ENCODE measurements at regions not wholly inside any gene's neighbourhood (a gene's known extent, or its start where the extent isn't known, plus 50 kb on each side); places are given as distances from the start of the nearest gene placed in this dataset.

DNA sequence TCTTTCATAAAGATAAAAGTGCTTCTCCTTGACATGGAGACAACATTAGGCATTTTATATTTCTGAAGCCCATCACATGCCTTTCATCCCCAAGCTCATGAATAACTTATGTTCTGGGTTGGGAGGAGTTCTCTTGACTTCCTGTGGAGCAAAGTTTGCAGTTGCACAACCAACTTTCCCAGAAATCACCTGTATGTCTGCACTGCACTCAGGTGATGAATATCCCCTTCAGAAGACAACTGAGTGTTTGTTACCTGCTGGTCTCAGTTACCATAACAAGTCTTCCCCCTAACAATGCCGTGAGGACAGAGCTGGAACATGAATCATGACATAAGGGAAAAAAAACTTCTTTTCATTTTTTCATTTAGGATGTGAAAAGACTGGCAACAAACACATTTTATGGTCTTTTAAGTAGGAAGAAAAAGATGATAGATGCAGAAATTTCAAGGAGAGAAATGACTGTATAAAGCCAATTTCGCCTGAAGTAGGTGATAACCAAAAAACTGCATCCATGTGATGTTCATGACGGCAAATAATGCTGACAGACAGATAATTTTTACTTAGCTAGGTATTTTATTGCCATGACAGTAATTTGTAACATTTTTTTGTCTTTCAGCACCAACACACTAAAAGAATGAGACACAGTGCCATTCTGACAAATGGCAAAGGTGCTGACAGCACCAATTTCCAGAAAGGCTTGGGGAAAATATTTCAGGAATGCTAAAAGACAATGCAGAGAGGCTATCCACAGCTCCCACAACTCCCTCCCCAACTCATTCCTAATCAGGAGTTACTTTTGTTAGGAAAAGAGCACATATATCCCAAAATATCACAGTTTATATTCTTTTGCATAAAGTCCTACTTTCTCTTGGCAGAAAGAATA lies 656.3 kb downstream of the PRELID2 start:
- no peak overlapping the region for H3K4me3 ChIP-seq (ENCODE audit: low read depth in 1 of 2, low read length in 2 of 2)
- H3K4me1 ChIP-seq (ENCODE audit: insufficient read depth, low read length): no peaks in the 10 kb centered on the region
- no peaks in the 10 kb centered on the region for H3K36me3 ChIP-seq (ENCODE audit: insufficient read depth, low read length)
- no peak overlapping the region for H3K9ac ChIP-seq (ENCODE audit: low read length)
- H3K27ac ChIP-seq (ENCODE audit: low read depth, low read length): no peak overlapping the region
- no peaks in the 10 kb centered on the region for H3K9me3 ChIP-seq (ENCODE audit: low read length)
- H3K27me3 ChIP-seq (ENCODE audit: control insufficient read depth in 1 of 2, insufficient read depth in 2 of 2, low read length in 2 of 2): no peaks in the 10 kb centered on the region

DNA sequence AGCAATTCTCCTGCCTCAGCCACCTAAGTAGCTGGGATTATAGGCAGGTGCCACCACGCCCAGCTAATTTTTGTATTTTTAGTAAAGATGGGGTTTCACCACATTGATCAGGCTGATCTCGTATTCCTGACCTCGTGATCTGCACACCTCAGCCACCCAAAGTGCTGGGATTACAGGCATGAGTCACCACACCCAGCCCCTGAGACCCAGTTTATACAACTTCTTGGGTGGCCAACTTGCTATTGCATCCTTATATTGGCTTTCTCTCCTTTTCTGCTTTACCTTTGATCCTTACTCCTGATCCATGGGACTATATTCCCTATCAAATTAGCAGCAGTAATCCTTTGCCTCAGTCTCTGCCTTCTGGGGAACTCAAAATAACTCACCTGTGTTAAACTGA lies 659.1 kb downstream of the PRELID2 start:
- Histone ChIP-seq H3K27ac (ENCODE audit: low read depth, low read length) (no peak overlapping the region), H3K9me3 (ENCODE audit: low read length) (no peaks in the 10 kb centered on the region), H3K36me3 (ENCODE audit: insufficient read depth, low read length) (no peaks in the 10 kb centered on the region), H3K27me3 (ENCODE audit: control insufficient read depth in 1 of 2, insufficient read depth in 2 of 2, low read length in 2 of 2) (no peaks in the 10 kb centered on the region), H3K9ac (ENCODE audit: low read length) (no peak overlapping the region), H3K4me3 (ENCODE audit: low read depth in 1 of 2, low read length in 2 of 2) (no peak overlapping the region), H3K4me1 (ENCODE audit: insufficient read depth, low read length) (no peaks in the 10 kb centered on the region)

DNA sequence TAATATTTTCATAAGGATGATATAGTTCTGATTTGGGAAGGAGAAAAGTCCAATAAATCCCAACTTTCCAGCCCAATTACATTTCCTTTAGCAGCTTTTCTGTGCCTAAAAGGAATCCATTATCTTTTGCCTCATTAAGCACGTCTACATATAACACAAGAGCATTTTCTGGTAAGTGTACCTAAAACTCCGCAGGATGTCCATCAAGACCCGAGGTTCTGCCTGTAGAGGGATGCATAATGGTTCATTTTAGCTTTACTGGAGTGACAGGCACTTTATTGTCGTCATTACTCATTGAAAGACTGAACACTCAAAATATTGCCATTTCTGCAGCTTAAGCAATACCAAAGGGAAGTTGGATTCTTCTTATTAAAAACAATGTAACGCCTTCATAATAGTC lies 669.0 kb downstream of the PRELID2 start:
- Histone ChIP-seq H3K4me1 (ENCODE audit: insufficient read depth, low read length) (no peaks in the 10 kb centered on the region), H3K9me3 (ENCODE audit: low read length) (no peaks in the 10 kb centered on the region), H3K9ac (ENCODE audit: low read length) (no peak overlapping the region), H3K4me3 (ENCODE audit: low read depth in 1 of 2, low read length in 2 of 2) (no peak overlapping the region), H3K27ac (ENCODE audit: low read depth, low read length) (no peak overlapping the region), H3K27me3 (ENCODE audit: control insufficient read depth in 1 of 2, insufficient read depth in 2 of 2, low read length in 2 of 2) (no peaks in the 10 kb centered on the region), H3K36me3 (ENCODE audit: insufficient read depth, low read length) (no peaks in the 10 kb centered on the region)

- Histone ChIP-seq H3K27me3 (ENCODE audit: control insufficient read depth in 1 of 2, insufficient read depth in 2 of 2, low read length in 2 of 2) (no peaks in the 10 kb centered on the region), H3K9ac (ENCODE audit: low read length) (no peak overlapping the region), H3K9me3 (ENCODE audit: low read length) (no peaks in the 10 kb centered on the region), H3K27ac (ENCODE audit: low read depth, low read length) (no peak overlapping the region), H3K36me3 (ENCODE audit: insufficient read depth, low read length) (no peaks in the 10 kb centered on the region), H3K4me1 (ENCODE audit: insufficient read depth, low read length) (no peaks in the 10 kb centered on the region), H3K4me3 (ENCODE audit: low read depth in 1 of 2, low read length in 2 of 2) (no peak overlapping the region)
Observed at GRCh38 chr5:145163876-145164275, 671.3 kb downstream of the PRELID2 start.

DNA sequence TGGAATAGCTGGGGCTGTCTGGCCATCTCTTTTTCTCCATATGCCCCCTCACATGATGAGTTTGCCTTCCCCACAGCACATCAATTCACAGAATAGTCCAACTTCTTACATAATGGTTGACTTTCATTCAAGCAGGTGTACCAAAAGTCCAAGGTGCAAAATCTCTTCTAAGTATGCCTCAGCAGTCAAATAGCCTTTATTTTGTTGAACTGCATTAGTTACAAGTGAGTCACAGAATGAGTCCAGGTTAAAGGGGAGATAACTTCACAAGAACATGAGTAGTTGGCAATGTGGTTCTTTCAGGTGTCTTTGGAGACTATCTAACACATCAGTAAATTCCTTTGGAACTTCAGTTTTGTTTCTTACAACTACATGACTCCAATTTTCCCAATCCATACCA lies 672.5 kb downstream of the PRELID2 start:
- Histone ChIP-seq H3K9me3 (ENCODE audit: low read length) (no peaks in the 10 kb centered on the region), H3K27me3 (ENCODE audit: control insufficient read depth in 1 of 2, insufficient read depth in 2 of 2, low read length in 2 of 2) (no peaks in the 10 kb centered on the region), H3K27ac (ENCODE audit: low read depth, low read length) (no peak overlapping the region), H3K4me1 (ENCODE audit: insufficient read depth, low read length) (no peaks in the 10 kb centered on the region), H3K9ac (ENCODE audit: low read length) (no peak overlapping the region), H3K4me3 (ENCODE audit: low read depth in 1 of 2, low read length in 2 of 2) (no peak overlapping the region), H3K36me3 (ENCODE audit: insufficient read depth, low read length) (no peaks in the 10 kb centered on the region)

- Histone ChIP-seq H3K9ac (ENCODE audit: low read length) (no peak overlapping the region), H3K9me3 (ENCODE audit: low read length) (no peaks in the 10 kb centered on the region), H3K4me3 (ENCODE audit: low read depth in 1 of 2, low read length in 2 of 2) (no peak overlapping the region), H3K4me1 (ENCODE audit: insufficient read depth, low read length) (no peaks in the 10 kb centered on the region), H3K27ac (ENCODE audit: low read depth, low read length) (no peak overlapping the region), H3K36me3 (ENCODE audit: insufficient read depth, low read length) (no peaks in the 10 kb centered on the region), H3K27me3 (ENCODE audit: control insufficient read depth in 1 of 2, insufficient read depth in 2 of 2, low read length in 2 of 2) (no peaks in the 10 kb centered on the region)
Observed at GRCh38 chr5:145161391-145161790, 673.8 kb downstream of the PRELID2 start.

DNA sequence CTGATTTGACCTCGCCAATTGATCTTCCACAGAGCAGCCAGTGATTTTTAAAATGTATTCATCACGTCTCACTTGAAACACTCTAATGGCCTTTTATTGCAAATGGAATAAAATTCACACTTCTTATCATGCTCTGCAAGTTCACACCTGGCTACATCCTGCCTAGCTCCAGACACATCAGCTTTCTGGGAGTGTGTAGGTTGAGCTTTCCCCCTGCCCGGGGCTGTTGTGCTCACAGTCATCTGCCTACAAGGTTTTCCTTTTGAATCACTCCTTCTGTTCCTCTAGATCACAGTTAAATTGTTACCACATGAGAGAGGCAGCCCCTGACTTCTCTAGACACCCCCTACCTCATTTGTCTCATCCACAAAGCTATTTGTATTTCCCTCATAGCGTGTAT lies 674.5 kb downstream of the PRELID2 start:
- H3K27ac ChIP-seq (ENCODE audit: low read depth, low read length): no peak overlapping the region
- H3K4me3 ChIP-seq (ENCODE audit: low read depth in 1 of 2, low read length in 2 of 2): no peak overlapping the region

GRCh38 chr5:145158730-145159129 lies 676.4 kb downstream of the PRELID2 start:
- Histone ChIP-seq H3K9ac (ENCODE audit: low read length) (no peak overlapping the region), H3K27ac (ENCODE audit: low read depth, low read length) (no peak overlapping the region), H3K4me3 (ENCODE audit: low read depth in 1 of 2, low read length in 2 of 2) (no peak overlapping the region), H3K9me3 (ENCODE audit: low read length) (no peaks in the 10 kb centered on the region), H3K36me3 (ENCODE audit: insufficient read depth, low read length) (no peaks in the 10 kb centered on the region), H3K27me3 (ENCODE audit: control insufficient read depth in 1 of 2, insufficient read depth in 2 of 2, low read length in 2 of 2) (no peaks in the 10 kb centered on the region), H3K4me1 (ENCODE audit: insufficient read depth, low read length) (no peaks in the 10 kb centered on the region)

More for the DNA sequence above, 674.5 kb downstream of the PRELID2 start:
- H3K27me3 ChIP-seq (ENCODE audit: control insufficient read depth in 1 of 2, insufficient read depth in 2 of 2, low read length in 2 of 2): no peaks in the 10 kb centered on the region
- no peaks in the 10 kb centered on the region for H3K9me3 ChIP-seq (ENCODE audit: low read length)
- H3K9ac ChIP-seq (ENCODE audit: low read length): no peak overlapping the region
- H3K36me3 ChIP-seq (ENCODE audit: insufficient read depth, low read length): no peaks in the 10 kb centered on the region
- no peaks in the 10 kb centered on the region for H3K4me1 ChIP-seq (ENCODE audit: insufficient read depth, low read length)

DNA sequence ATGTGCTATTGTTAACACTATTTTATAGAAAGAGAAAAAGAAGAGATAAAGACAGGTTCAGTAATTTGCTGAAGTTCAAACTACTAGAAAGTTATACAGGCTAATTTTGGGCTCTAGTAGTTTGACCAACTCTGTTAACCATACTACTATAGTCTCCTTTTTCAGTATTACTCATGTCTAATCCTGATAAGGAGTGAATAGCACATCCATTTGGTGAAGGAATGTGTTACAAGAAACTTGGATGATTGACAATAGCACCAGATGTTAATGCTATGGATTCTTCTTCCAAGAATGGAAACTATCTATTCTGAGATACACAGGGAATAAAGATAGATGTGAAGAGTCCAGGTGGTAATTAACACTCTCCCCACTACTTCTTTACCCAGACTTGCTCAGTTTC lies 677.3 kb downstream of the PRELID2 start:
- no peak overlapping the region for H3K27ac ChIP-seq (ENCODE audit: low read depth, low read length)
- H3K9me3 ChIP-seq (ENCODE audit: low read length): no peaks in the 10 kb centered on the region
- H3K4me1 ChIP-seq (ENCODE audit: insufficient read depth, low read length): no peaks in the 10 kb centered on the region
- H3K36me3 ChIP-seq (ENCODE audit: insufficient read depth, low read length): no peaks in the 10 kb centered on the region
- no peak overlapping the region for H3K4me3 ChIP-seq (ENCODE audit: low read depth in 1 of 2, low read length in 2 of 2)
- H3K9ac ChIP-seq (ENCODE audit: low read length): no peak overlapping the region
- no peaks in the 10 kb centered on the region for H3K27me3 ChIP-seq (ENCODE audit: control insufficient read depth in 1 of 2, insufficient read depth in 2 of 2, low read length in 2 of 2)

GRCh38 chr5:145141534-145141933 lies 693.6 kb downstream of the PRELID2 start:
- no peak overlapping the region for H3K27ac ChIP-seq (ENCODE audit: low read depth, low read length)
- no peak overlapping the region for H3K4me3 ChIP-seq (ENCODE audit: low read depth in 1 of 2, low read length in 2 of 2)
- no peaks in the 10 kb centered on the region for H3K27me3 ChIP-seq (ENCODE audit: control insufficient read depth in 1 of 2, insufficient read depth in 2 of 2, low read length in 2 of 2)
- H3K4me1 ChIP-seq (ENCODE audit: insufficient read depth, low read length): no peaks in the 10 kb centered on the region
- no peak overlapping the region for H3K9ac ChIP-seq (ENCODE audit: low read length)
- H3K9me3 ChIP-seq (ENCODE audit: low read length): no peaks in the 10 kb centered on the region
- H3K36me3 ChIP-seq (ENCODE audit: insufficient read depth, low read length): no peaks in the 10 kb centered on the region

DNA sequence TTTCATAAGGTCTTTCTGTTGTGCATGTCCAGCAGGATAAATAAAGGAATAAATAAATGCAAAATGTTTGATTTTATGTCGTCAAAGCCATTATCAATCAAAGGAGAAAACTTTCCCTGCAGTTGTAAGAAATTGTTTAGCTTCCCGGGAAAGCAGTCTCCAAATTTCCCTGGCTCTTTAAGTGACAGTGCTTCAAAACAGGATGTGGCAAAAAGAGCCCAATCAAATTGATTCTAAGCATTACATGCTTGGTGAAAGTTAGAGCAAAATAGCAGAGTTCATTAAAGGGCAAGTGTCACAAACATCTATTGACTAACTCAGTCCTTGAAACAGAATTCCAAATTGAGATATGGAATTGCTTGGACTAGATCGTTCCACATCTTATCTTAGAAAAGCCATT lies 704.1 kb downstream of the PRELID2 start:
- H3K27me3 ChIP-seq (ENCODE audit: control insufficient read depth in 1 of 2, insufficient read depth in 2 of 2, low read length in 2 of 2): no peaks in the 10 kb centered on the region
- H3K36me3 ChIP-seq (ENCODE audit: insufficient read depth, low read length): no peaks in the 10 kb centered on the region
- H3K9me3 ChIP-seq (ENCODE audit: low read length): no peaks in the 10 kb centered on the region
- no peak overlapping the region for H3K27ac ChIP-seq (ENCODE audit: low read depth, low read length)
- H3K9ac ChIP-seq (ENCODE audit: low read length): no peak overlapping the region
- no peak overlapping the region for H3K4me3 ChIP-seq (ENCODE audit: low read depth in 1 of 2, low read length in 2 of 2)
- H3K4me1 ChIP-seq (ENCODE audit: insufficient read depth, low read length): no peaks in the 10 kb centered on the region

DNA sequence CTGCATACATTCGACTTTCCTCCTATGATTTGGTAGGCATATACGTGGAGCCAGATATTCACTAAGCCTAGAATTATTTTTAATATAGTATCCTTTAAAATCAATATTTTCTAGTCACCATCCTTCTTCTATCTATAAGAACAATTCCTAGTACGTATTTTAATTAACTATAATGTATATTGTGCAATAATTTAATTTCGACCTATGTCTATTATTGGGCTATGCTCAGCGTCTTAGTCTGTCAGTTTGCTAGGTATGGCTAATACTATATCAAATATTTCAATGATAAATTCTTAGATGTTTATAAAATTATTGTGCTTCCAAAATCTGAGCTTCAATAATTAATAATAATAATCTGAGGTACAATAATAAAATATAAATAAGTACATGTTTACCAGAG lies 705.3 kb downstream of the PRELID2 start:
- Histone ChIP-seq H3K9me3 (ENCODE audit: low read length) (no peaks in the 10 kb centered on the region), H3K27me3 (ENCODE audit: control insufficient read depth in 1 of 2, insufficient read depth in 2 of 2, low read length in 2 of 2) (no peaks in the 10 kb centered on the region)

More for the DNA sequence above, 705.3 kb downstream of the PRELID2 start:
- Histone ChIP-seq H3K27ac (ENCODE audit: low read depth, low read length) (no peak overlapping the region), H3K36me3 (ENCODE audit: insufficient read depth, low read length) (no peaks in the 10 kb centered on the region), H3K4me1 (ENCODE audit: insufficient read depth, low read length) (no peaks in the 10 kb centered on the region), H3K4me3 (ENCODE audit: low read depth in 1 of 2, low read length in 2 of 2) (no peak overlapping the region), H3K9ac (ENCODE audit: low read length) (no peak overlapping the region)

Data from muscle layer of colon (tissue), 2 donors.